Esophagus squamous epithelium (tissue), 4 donors: ENCODE measurements at regions not wholly inside any gene's neighbourhood (a gene's known extent, or its start where the extent isn't known, plus 50 kb on each side); places are given as distances from the start of the nearest gene placed in this dataset.

Experiments used
- CTCF ChIP-seq, 6 experiments: fragments of 450-650 bp in 4 of 6; fragments of 200-600 bp in 2 of 6; sonication (generic) in 2 of 6; IDR thresholded peaks; one replicate each; pipeline ENCODE4 v1.5.1; 2016 to 2019; ENCODE audit warnings: antibody characterized with exemption in 6 of 6, mild to moderate bottlenecking in 4 of 6, moderate library complexity in 4 of 6
- POLR2A ChIP-seq, 4 donors: fragments of 450-650 bp; IDR thresholded peaks; one replicate each; pipeline ENCODE4 v1.6.1; 2017; ENCODE audit warnings: antibody characterized with exemption in 4 of 4, mild to moderate bottlenecking in 4 of 4, moderate library complexity in 3 of 4

- TF ChIP-seq POLR2A (IDR thresholded peaks at IDR 0.05) (no peak), CTCF (IDR thresholded peaks at IDR 0.05) (no peak)
Measured at GRCh38 chr16:85348911-85349334, 236.7 kb upstream of the CIBAR2 start.
